NCI-H524 (cell line): ENCODE measurements at regions not wholly inside any gene's neighbourhood (a gene's known extent, or its start where the extent isn't known, plus 50 kb on each side); places are given as distances from the start of the nearest gene placed in this dataset.

Experiments used
- DNase-seq, 2 experiments: peaks; one replicate each; lab custom pipeline; 2025; lab: John Stamatoyannopoulos, UW

GRCh38 chr13:85742355-85742754, 56.9 kb downstream of the SLITRK6 start:
- DNase-seq, result no peak

GRCh38 chr13:85741017-85741416, 58.2 kb downstream of the SLITRK6 start:
- DNase-seq, result no peak

GRCh38 chr13:85738696-85739320, 60.4 kb downstream of the SLITRK6 start:
- DNase-seq, result no peak

DNA sequence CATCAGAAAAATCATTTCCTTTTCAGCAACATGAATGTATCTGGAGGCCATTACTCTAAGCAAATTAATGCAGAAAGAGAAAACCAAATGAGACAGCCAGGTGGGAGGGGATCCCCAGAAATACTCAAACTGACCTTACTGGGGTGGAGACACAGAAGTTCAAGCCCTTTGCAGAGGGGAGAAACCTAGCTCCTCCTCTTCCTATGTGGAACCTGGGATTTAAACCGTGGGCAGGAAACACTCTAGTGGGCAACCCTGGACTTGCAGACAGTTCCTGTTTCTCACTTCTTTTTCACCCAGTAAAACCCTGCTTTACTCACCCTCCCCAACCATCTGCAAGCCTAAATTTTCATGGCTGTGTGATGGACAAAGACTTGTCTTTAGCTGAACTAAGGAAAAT, 61.3 kb downstream of the SLITRK6 start:
- DNase-seq, result no peak

- no peak for DNase-seq
These were observed 69.9 kb downstream of the SLITRK6 start for GRCh38 chr13:85729296-85729695.

GRCh38 chr13:85728811-85729210, 70.4 kb downstream of the SLITRK6 start:
- DNase-seq, result no peak

- peak in 1 of 2 experiments; percentile 4 for DNase-seq
These were observed 73.8 kb downstream of the SLITRK6 start for GRCh38 chr13:85725433-85725832.

- no peak for DNase-seq
These were observed 74.4 kb downstream of the SLITRK6 start for GRCh38 chr13:85724546-85725432.

- no peak for DNase-seq
These were observed 79.5 kb downstream of the SLITRK6 start for GRCh38 chr13:85719749-85720148.

DNA sequence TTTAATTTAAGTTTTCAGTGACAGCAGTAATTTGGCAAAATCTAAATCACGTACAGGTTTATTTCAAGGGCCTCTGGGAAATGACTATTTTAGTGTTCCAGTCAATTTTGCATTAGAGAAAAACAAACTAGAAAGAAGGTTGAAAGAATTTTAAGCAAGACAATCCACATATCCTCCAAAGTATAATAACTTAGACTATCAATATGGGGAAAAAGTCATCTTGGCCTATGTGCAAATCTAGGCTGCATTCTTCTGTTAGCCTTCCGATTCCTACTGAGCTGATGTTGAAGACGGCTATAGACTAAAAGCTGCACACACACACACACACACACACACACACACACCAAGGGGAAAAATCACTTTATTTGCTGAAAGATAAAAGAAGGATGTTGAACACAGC, 81.3 kb downstream of the SLITRK6 start:
- DNase-seq, result no peak

- DNase-seq, result no peak
These were observed 88.7 kb downstream of the SLITRK6 start for GRCh38 chr13:85710545-85710944.

DNA sequence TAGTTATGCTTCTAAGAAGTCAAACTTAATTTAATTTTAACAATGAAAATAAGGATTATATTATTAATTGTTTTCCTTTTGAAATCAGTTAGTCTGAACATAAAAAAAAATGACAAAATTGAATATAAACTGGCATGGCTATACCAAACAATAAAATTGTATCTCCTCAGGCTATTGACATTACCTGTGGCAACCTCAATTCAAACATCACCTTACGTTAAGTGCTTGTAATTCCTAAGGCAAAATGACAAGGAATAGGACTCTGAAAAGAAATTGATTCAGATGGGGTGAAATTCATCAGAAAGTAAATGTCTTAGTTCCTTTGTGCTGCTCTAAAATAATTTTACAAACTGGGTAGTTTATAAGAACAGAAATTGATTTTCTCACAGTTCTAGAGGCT, 89.5 kb downstream of the SLITRK6 start:
- no peak for DNase-seq

DNA sequence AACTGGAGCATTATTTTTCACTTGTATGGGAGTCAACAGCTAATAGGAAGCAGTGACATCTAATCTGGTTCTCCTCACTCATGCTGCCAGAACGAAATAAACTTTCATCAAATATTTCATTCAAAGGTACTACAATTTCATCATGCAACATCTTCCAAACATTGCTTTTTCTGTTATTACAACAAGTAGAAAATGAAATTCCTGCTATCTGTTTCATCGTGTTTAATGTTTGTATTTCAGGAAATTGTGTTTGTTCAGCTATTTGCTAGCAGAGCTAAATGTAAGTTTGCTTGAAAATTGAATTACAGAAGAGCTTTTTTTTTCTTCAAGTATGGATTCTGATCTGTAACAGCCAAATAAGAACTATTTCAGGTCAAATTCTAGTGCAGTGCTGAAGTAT, 90.1 kb downstream of the SLITRK6 start:
- DNase-seq, result no peak

- no peak for DNase-seq
These were observed 98.3 kb downstream of the SLITRK6 start for GRCh38 chr13:85700906-85701305.

DNA sequence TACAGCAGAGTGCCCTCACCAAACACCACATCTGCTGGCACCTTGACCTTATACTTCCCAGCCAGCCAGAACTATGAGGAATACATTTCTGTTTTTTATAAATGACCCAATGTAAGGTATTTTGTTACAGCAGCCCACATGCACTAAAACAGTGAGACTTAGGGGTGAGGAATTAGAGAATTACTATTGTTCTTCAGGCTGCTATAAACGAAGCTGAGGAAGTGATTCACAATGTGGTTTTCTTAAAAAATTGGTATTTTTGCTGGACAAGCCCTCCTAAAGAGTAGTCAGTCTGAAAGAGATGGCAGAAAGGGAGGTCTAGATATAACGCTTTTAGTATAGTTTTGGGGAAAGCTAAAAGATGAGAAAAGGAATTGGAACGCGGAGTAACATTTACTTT, 101.0 kb downstream of the SLITRK6 start:
- no peak for DNase-seq

GRCh38 chr13:85694992-85695391, 104.2 kb downstream of the SLITRK6 start:
- no peak for DNase-seq

DNA sequence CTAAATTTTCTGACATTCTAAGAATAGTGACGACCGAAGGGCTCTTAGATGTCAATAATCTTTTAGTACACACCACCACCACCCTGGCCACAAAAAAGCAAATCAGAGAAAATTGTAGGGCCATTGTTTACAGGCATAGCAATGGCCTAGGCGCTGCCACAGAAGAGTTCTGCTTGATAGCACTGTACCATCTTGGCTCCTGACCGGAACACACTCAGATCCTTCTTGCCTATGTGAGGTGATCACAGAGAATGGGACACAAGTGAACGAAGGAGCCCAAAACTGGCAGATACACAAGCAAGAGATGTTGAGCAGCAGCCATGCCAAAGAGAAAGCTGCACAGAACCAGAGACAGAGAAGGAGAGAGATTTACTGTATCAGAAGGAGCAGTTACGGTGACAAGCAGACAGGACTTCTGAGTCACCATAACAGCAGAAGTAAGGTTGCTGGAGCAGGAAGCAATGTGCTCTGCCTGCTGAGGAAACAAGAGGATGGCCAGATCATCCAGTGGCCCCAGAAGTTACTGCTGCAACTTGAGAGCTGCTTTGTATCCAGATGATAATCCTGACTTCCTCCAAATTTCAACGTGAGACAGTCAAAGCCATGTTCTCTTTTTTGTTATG, 105.2 kb downstream of the SLITRK6 start:
- DNase-seq, result no peak

GRCh38 chr13:85690368-85690767, 108.9 kb downstream of the SLITRK6 start:
- no peak for DNase-seq

- DNase-seq, result no peak
These were observed 113.8 kb downstream of the SLITRK6 start for GRCh38 chr13:85685436-85685835.

- DNase-seq, result no peak
These were observed 123.9 kb downstream of the SLITRK6 start for GRCh38 chr13:85675151-85675907.

DNA sequence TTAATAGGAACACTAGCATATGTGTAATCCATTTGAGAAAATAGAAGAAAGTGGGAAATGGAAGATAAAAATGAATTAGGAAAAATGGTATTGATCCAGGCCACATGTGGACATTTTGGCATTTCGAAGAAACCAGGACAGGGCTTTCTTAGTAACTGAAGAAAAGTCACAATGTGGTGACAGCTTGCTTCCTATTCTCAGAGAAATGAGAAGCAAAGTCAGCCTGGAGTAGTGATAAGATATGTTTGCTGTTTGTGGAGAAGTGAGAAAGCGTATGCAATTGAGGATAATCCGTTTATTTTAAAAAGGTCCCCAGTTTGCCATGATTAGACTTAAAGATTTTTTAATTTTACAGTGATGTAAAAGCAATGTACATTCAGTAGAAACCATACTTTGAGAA, 127.9 kb downstream of the SLITRK6 start:
- no peak for DNase-seq

- peak in 1 of 2 experiments; percentile 7 for DNase-seq
These were observed 132.9 kb downstream of the SLITRK6 start for GRCh38 chr13:85666356-85666755.
